GOT3 (cell line): ENCODE measurements at regions not wholly inside any gene's neighbourhood (a gene's known extent, or its start where the extent isn't known, plus 50 kb on each side); places are given as distances from the start of the nearest gene placed in this dataset.

Source experiments
- DNase-seq: peaks from one replicate; lab custom pipeline; 2025; ENCODE audit warnings: mixed read lengths; lab: John Stamatoyannopoulos, UW

DNA sequence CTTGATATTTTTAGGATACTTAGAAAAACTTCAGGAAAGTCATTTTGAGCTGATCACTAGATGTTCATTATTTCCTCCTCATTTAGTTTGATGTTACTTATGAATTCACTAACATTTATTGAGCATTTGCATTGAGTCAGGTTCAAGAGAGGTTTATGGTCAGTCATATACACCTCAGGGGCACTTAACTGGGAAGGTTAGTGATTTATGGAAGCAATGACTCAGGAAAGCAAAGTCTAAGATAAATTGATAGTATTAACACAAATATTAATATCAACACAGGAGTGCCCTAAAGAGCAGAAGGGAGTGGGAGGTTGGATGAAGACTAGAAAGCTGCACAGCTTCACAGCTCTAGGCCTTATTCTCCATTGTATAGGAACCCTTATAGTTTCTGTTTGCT is 177.0 kb upstream of the TNFAIP3 start:
- no peak for DNase-seq

DNA sequence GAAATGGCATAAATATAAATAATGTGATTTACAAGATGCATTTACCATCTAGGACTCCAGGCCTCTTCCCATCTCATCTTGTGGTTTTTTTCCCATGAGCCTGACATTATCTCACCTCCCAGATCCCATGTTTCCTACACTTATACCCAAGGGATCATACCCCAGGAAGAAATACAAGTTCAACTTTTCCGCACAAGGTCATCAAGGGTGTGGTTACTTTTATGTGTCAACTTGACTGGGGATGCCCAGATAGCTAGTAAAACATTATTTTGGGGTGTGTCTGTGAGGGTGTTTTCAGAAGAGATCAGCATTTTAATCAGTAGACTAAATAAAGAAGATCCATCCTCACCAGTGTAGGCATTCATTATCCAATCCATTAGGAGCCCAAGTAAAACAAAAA is 176.3 kb upstream of the TNFAIP3 start:
- DNase-seq = no peak

DNA sequence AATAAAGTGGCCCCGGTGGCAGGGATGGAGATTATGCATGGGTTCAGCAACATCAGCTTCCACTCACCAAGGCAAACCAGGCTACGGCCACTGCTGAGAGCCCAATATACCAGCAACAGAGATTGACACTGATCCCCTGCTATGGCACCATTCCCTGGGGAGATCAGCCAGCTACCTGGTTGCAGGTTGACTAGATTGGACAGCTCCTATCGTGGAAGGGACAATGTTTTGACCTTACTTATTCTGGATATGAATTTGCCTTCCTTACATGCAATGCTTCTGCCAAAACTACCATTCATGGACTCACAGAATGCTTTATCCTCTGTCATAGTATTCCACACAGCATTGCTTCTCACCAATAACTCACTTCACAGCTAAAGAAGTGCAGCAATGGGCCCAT is 174.8 kb upstream of the TNFAIP3 start:
- no peak for DNase-seq

DNA sequence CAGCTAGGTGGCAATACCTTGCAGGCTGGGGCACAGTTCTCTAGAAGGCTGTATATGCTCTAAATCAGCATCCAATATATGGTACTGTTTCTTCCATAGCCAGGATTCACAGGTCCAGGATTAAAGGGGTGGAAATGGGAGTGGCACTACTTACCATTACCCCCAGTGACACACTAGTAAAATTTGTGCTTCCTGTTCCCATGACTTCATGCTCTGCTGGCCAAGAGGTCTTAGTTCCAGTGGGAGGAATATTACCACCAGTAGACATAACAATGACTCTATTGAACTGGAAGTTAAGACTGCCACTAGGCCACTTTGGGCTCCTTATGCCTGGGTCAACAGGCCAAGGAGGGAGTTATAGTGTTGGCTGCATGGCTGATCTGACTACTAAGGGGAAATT is 174.3 kb upstream of the TNFAIP3 start:
- DNase-seq = no peak

DNA sequence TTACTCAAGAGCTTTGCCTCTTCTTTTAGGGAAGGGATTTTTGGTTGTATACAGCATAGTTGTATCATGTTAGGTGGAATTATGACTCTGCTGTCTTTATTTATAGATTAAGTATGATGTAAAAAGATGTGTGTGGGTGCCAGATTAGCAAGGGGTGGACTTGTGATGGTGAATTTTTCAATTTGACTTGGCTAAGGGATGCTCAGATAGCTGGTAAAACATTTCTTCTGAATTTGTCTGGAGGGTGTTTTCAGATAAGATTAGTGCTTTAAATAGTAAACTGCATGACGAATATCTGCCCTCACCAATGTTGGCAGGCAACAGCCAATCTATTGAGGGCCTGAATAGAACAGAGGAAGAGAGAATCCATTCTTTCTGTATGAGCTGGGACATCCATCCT is 173.3 kb upstream of the TNFAIP3 start:
- DNase-seq = no peak

DNA sequence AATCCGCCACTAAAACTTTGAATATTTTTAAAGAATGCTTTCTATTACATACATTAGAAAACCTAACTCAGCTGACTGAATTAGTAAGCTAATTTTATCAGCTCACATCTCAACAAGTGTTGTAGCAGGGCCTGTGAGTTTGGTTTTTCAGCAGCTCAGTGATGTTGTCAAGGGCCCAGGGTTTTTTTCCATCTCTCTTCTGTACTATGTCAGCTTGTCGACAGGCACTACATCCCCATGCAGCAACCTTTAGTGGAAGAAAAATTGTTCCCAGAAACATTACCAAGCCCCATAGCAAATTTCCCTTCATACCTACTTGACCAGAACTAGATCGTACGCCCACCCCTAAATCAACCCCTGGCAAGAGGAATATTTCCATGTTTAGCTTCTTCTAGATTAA is 170.3 kb upstream of the TNFAIP3 start:
- DNase-seq = no peak

DNA sequence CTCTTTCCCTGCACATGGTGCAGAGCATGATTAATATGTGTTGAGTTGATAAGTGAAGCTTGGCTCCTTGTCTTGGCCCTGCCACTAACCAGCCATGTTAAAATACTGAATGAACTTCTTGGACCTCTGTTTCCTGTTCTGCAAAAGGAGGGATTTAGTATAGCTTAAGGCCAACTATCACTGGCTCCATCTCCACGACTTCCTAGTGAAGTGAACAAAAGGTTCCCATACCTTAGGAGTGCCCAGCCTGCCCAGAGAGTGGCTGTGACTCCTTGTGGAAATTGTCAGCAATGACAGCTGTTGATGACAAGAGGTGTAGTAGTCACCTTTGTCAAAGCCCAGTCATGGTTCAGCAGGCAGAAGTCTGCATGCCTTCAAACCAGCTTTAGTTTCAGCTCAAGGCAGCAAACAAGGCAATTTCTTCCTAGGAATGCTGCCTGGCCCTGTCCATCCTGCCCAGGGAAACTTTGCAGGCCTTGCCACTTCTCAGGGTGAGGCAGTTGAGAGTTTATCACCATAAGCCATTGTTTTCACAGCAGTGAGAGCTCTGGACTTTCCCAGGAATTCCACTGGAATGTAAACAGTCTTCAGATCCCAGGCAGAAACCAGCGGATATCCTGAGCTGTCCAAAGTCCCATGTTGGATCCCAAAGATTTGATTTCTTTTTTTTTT is 169.7 kb upstream of the TNFAIP3 start:
- DNase-seq = no peak

DNA sequence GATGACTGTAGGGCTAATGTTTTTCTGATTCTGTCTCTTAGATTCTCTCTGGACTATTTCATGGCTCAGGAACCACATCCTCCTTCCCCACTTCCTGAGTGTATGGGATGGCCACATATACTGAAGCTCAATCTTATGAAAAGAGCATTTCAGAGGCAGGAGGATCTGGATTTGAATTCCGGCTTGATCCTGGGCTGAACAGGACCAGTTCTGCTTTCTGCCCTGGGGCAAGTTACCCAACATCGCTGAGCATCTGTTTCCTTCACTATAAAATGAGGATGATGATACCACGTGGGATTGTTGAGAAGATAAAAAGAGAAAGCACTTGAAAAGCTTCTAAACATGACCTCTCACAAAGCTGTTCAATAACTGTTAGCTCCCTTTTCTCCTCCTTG is 168.4 kb upstream of the TNFAIP3 start:
- DNase-seq = no peak

DNA sequence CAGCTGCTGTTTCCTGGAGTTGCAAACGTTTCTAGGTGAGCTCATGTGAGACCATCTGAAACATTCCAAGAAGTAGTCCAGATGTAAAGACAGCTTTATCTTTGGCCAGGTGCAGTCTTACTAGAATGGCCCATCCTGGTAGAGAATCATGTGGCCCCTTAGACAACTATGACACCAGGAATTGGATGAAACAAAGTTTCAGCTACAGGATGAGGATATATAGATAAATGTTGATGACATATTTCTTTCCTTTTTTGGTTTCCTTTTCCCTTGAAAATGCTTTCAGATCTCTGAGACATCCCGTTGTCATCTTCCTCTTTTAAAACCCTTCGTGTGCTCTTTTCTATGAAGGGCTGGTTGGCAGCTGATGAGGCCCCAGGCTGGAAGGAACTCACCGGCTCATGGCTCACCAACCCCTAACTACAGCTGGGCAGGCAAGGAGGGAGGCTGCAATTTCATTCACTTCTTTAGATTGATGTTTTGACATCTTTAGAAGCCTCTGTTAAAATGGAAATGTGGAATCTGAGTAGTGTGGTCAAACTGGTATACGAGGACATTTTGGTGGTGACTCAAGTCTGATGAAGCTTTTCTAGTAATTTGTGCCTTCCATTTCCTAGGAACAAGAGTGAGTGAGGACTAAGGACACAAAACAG is 167.9 kb upstream of the TNFAIP3 start:
- DNase-seq = no peak

DNA sequence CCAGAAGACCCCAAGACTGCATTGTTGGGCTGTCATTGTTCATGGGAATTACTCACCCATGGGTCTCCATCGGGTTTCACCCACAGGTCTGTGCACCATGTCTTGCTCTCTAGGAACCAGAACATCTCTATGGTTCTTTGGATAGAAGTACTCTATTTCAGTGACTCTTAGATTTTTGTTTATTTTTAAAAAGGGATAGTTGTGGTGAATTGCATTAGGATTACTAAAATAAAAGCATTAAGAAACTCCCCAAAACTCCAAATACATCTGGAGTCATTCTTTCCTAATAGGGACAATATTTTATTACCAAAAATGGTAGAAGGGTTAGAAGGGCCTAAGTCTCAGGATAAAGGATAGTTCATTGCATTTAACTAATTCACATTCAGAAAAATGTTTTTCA is 166.9 kb upstream of the TNFAIP3 start:
- DNase-seq = no peak

DNA sequence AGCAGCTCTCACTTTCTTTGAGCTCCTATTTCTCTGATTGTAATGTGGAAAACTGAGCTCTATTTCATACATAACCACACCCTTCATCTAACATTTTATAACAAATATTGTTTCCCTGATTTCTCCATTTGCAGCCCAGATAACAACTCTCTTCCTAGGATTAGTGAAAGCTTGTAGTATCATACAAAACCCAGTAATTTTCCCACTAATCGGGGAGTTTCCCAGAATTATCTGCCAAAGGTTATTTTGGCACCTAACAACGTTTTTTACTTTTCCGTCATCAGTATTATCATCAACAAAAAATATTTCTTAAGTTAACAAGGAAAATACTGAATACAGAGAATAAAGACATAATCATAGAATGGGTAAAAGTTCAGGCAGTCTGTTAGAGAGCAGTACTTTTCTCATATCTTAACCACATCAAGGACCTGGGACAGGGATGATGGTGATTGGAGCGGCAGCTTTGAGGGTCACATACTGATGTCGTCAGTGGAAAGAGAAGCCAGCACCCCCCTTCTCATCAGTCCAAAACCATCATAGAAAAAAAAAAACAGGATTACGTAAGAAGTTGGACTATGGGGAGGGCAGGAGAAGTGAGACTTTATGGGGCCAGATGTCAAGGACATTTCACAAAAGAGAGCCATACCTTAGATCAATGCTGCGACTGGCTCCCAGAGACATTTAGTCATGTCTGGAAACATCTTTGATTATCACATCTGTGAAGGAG is 166.1 kb upstream of the TNFAIP3 start:
- DNase-seq = no peak

DNA sequence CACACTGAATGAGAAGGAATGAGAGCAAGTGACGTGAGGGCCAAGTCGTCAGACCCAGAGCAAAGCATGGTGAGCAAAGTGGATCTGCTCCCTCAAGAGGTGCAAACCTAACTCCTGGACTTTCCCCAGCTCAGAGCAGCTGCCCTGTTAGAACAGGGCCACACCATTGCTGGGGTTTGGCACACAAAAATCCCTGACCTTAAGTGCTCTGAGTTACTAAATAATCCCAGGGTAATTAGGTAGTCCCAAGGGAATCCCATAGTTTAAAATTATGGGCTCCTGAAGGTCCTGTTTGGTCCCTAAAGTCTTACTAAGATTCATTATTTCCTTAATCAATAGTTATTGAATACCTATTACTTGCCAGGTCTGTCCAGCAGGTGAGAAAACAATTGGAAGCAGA is 165.1 kb upstream of the TNFAIP3 start:
- no peak for DNase-seq

DNA sequence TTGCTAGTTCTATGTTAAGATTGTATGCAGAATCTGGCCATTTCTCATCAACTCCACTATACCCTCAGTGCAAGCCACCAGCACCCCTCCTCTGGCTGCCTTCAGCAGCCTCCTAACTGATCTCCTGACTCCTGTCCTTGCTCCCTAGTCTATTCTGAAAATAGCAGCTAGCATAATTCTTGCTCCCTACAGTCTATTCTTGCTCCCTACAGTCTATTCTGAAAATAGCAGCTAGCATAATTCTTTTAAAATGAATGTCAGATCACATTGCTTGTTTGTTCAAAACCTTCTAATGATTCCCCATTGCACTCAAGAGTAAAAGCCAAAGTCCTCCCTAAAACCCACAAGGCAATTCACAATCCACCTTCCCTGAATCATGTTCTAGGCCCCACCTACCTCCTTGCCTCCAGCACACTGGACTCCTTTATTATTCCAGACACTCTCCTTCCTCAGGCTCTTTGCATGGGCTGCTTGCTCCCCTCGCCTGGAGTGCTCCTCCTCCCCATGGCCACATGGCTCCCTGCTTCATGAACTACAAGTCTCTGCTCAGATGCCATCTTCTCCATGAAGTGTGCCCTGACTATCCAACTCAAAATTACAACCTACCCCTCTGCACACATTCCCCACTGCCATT is 164.2 kb upstream of the TNFAIP3 start:
- no peak for DNase-seq

DNA sequence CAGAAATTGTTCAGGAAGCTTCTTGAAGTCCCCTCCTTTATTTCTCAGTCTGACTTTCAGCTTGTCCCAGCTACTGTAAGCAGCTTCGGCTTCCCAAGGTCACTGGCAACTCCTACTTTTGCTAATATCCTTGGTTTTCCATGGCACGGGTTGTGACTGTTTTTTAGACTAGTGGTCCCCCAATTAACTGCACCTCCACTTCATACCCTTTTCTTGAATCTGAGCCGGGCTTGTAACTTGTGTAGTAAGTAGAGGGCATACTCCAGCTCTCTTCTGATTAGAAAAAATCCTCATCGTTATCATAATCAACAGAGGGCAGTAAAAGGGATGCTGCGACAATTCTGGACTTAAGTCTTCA is 162.3 kb upstream of the TNFAIP3 start:
- DNase-seq = no peak

DNA sequence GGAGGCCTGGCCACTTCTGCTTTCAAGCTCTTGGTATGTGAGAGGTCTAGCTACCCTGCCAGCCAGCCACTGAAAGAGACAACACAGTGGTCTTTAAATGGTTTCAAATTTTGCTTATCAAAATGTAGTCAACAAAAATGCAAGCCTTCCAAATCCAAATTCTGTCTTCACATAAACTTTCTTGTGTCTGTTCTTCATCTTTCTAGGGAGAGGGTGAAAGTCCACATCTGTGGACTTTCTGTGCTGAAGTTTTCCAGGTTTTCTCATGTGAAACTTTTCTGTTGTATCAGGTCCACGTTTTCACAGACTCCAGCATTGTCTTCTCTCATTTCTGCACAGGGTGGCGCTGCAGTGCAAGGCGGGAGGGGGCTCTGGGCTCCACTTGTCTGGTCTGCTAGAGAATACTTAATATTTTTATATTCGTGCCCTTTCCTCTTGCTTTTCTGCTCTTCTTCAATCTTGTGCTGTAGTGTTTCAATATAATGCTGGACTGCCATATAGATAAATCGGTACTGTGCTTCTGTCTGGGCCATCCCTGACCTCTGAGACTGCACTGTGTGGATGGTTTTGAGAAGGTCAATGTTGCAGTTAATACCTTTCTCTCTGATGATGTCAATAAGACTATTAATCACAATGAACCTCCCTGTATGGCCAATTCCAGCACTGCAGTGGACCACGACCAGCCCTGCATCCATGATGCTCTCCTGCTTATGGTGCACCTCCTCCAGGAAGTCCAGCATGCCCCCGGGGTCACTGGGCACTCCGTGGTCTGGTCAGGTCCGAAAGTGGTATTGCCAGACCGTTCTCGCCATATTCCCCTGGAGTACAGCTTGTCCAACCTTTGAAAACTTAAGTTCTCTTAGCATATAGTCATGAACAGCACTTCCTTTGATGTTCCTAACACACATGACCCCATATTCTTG is 161.6 kb upstream of the TNFAIP3 start:
- DNase-seq = peak; percentile 7

DNA sequence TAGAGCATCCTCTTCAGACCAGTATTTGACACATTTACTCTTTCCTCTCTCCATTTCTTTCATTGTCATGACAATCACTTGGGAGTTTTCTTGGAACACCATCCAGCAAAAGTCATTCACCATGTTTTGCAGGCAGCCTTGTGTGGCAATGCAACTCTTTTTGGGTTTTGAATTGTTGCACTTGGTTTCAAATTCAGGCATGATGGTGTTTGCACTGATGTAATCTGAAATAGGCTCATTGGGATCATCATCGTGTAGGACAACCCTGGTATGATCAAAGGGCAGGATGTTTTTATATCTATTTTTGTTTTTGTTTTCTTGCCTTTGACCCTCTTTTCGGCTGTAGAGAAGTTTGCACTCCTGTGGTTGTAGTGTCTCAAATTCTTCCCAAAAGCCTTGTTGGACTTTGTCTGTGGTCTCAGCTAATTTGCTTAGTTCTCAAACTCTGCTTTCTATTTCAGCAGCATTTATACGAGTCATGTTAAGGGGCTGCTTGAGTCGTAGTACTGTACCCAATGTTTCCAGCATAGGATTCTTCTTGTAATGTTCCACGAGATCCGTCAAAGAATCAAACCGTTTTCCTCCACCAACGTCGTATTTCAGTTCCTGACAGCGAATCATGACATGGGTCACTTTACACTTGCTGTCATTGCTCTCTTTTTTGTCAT is 160.8 kb upstream of the TNFAIP3 start:
- no peak for DNase-seq

DNA sequence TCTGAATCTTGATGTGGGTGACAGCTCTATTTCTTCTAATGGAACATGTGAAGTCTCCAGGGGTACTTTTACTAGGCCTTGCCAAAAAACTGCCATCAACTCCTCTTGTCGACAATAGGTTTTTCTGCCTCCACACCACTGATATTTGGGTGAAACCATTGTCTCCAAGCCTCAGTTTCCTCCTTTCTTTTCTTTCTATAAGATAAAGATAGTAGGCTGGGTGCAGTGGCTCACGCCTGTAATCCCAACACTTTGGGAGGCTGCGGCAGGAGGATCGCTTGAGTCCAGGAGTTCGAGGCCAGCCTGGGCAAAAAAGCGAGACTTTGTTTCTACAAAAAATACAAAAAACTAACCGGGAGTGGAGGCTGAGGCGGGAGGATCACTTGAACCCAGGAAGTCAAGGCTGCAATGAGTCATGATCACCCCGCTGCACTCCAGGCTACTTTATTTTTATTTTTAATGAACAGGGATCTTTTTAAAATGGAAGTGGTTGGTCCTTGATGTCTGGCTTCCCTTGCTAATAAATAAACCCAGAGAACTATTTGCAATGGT is 159.9 kb upstream of the TNFAIP3 start:
- DNase-seq = no peak

DNA sequence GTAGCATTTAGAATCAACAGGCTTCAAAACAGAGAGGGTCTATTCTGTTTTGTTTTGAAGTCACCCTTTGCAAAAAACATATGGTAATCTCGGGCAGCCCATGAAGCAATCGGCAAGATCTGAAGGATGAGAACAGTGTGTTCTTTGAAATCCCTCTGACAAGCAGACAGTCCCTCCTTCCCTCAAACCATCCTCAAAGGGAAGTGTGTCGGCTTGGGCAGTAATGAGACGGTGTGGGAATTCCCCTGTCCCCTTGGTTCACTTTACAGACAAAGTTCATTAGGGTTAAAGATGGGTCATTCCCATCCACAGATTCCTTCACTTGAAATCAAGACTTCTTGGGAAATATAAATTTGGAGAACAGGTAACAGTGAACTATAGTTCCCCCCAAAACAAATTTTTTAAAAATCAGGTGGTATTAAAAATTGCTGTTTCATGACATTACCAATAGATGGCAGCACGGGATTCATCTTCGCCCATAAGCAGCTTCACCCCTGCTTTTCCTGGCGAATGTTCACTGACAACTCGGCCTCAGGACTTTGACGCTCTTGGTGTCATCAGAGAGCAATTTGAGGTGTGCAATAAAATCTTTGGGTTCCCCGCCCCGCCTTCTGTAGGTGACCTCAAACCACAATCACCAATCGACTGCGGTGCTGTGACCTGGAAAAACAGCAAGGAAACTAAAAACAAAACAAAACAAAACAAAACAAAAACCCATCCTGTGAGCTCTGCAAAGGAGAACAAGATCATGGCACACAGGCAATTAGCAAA is 159.3 kb upstream of the TNFAIP3 start:
- no peak for DNase-seq

DNA sequence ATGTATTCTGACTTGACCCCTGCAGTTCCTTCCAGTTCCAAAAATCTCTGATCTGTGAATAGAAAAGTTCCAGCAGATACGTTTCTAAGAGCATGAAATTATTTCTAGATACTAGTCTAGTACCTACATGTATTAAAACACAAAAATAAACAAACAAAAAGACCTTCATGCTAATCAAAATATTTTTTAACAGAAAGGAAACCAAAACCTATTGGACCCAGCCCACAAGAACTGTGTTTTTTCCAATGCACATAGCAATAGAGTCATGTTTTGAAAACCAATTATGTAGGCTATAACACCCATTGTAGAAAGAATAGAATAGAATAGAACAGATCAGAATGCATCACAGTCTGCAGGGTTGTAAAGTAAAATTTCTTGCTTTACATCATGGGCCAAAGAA is 158.6 kb upstream of the TNFAIP3 start:
- DNase-seq = no peak
